NCI-H2107 (cell line): ENCODE measurements at regions not wholly inside any gene's neighbourhood (a gene's known extent, or its start where the extent isn't known, plus 50 kb on each side); places are given as distances from the start of the nearest gene placed in this dataset.
"Not testable (repeated sequence)": the region's sequence is repeated elsewhere in the genome, so short reads cannot be mapped to it uniquely, and the experiment has no call there.

Source experiments
- DNase-seq: peaks from one replicate; lab custom pipeline; 2025; lab: John Stamatoyannopoulos, UW

- DNase-seq, result no peak
Measured at GRCh38 chr6:154921482-154921881, 73.6 kb upstream of the TIAM2 start.

GRCh38 chr6:154923199-154923869 lies 71.8 kb upstream of the TIAM2 start:
- no peak for DNase-seq

- no peak for DNase-seq
Measured at GRCh38 chr6:154925130-154925529, 70.0 kb upstream of the TIAM2 start.

GRCh38 chr6:154926366-154926765 lies 68.7 kb upstream of the TIAM2 start:
- no peak for DNase-seq

- DNase-seq, result peak; percentile 20
Measured at GRCh38 chr6:154928325-154928922, 66.7 kb upstream of the TIAM2 start.

GRCh38 chr6:154930451-154930851 lies 64.7 kb upstream of the TIAM2 start:
- no peak for DNase-seq

GRCh38 chr6:154931711-154932424 lies 63.2 kb upstream of the TIAM2 start:
- no peak for DNase-seq

- DNase-seq, result no peak
Measured at GRCh38 chr6:154932515-154933027, 62.5 kb upstream of the TIAM2 start.

GRCh38 chr6:154933181-154933827 lies 61.8 kb upstream of the TIAM2 start:
- no peak for DNase-seq

- DNase-seq, result no peak
Measured at GRCh38 chr6:154937306-154938220, 57.6 kb upstream of the TIAM2 start.

- no peak for DNase-seq
Measured at GRCh38 chr6:154938221-154938580, 56.9 kb upstream of the TIAM2 start.

GRCh38 chr6:154938727-154939285 lies 56.3 kb upstream of the TIAM2 start:
- DNase-seq, result not testable (repeated sequence)

GRCh38 chr6:154942770-154943169 lies 52.3 kb upstream of the TIAM2 start:
- no peak for DNase-seq

GRCh38 chr6:154945271-154945890 lies 49.7 kb upstream of the TIAM2 start:
- DNase-seq, result no peak
